IMR-90 (cell line): ENCODE measurements at regions not wholly inside any gene's neighbourhood (a gene's known extent, or its start where the extent isn't known, plus 50 kb on each side); places are given as distances from the start of the nearest gene placed in this dataset.

ENCODE experiments used
- ATAC-seq: fragments of 200-7000 bp; cut with Tn5 transposase; 2 replicates; pipeline ENCODE4 v1.9.1; 2020; ENCODE audit warnings: low read depth, mild to moderate bottlenecking, moderate library complexity
- BruUV-seq: library from RNA; stranded (reverse); fragments of 400-500 nt; replicated peaks from 2 replicates; lab custom pipeline; 2021; lab: Mats Ljungman, UMichigan
- CTCF ChIA-PET: fragments of 300-600 bp; formaldehyde crosslinking; extraction: SDS; loops from one replicate; lab custom pipeline; 2021; ENCODE audit warnings: antibody characterized with exemption; lab: Yijun Ruan, JAX
- POLR2A ChIA-PET: fragments of 300-600 bp; sonication (Branson Sonifier 250); formaldehyde crosslinking; loops from one replicate; lab custom pipeline; 2022; ENCODE audit warnings: antibody characterized with exemption; ENCODE audit not compliant: unreplicated experiment; lab: Charles Lee
- DNase-seq: peaks from one replicate; pipeline ENCODE4 v3.0.0; 2013
- H2AFZ ChIP-seq: replicated peaks from 2 replicates; pipeline ENCODE3; 2013; ENCODE audit warnings: low read length, mild to moderate bottlenecking; ENCODE audit not compliant: poor library complexity
- H2AK5ac ChIP-seq: 2 replicates; pipeline ENCODE4 v1.6.1; 2013; ENCODE audit warnings: low read depth, low read length, inconsistent platforms
- H2AK9ac ChIP-seq: replicated peaks from 2 replicates; pipeline ENCODE3; 2013; ENCODE audit warnings: mild to moderate bottlenecking, low read depth, low read length, moderate library complexity; ENCODE audit not compliant: poor library complexity
- H2BK120ac ChIP-seq: 2 replicates; pipeline ENCODE4 v1.6.1; 2013; ENCODE audit warnings: low read depth, low read length, inconsistent platforms
- H2BK15ac ChIP-seq: 3 replicates; pipeline ENCODE4 v1.6.1; 2013; ENCODE audit warnings: low read depth, low read length, inconsistent platforms
- H2BK20ac ChIP-seq: 2 replicates; pipeline ENCODE4 v1.6.1; 2013; ENCODE audit warnings: low read depth, mild to moderate bottlenecking, inconsistent platforms, low read length, moderate library complexity
- H2BK5ac ChIP-seq: 2 replicates; pipeline ENCODE4 v1.6.1; 2013; ENCODE audit warnings: mild to moderate bottlenecking, low read depth, low read length, inconsistent platforms; ENCODE audit not compliant: poor library complexity, severe bottlenecking
- H3K14ac ChIP-seq: replicated peaks from 2 replicates; pipeline ENCODE4 v1.6.1; 2013; ENCODE audit warnings: low read depth, low read length, inconsistent platforms
- H3K18ac ChIP-seq: 2 replicates; pipeline ENCODE4 v1.6.1; 2013; ENCODE audit warnings: low read depth, low read length, control low read depth
- H3K23ac ChIP-seq: 2 replicates; pipeline ENCODE4 v1.6.1; 2013; ENCODE audit warnings: low read depth, low read length, inconsistent platforms
- H3K27ac ChIP-seq: 2 replicates; pipeline ENCODE4 v1.5.1; 2013; ENCODE audit warnings: mild to moderate bottlenecking, control low read depth, low read length; ENCODE audit not compliant: insufficient read depth
- H3K27me3 ChIP-seq: 2 replicates; pipeline ENCODE4 v1.6.1; 2013; ENCODE audit warnings: low read length; ENCODE audit not compliant: control insufficient read depth, insufficient read depth
- H3K36me3 ChIP-seq: 2 replicates; pipeline ENCODE4 v1.6.1; 2013; ENCODE audit warnings: low read length, mixed read lengths; ENCODE audit not compliant: control insufficient read depth, insufficient read depth
- H3K4ac ChIP-seq: 2 replicates; pipeline ENCODE4 v1.6.1; 2013; ENCODE audit warnings: low read depth, low read length, inconsistent platforms
- H3K4me1 ChIP-seq: 2 replicates; pipeline ENCODE4 v1.6.1; 2013; ENCODE audit warnings: low read length, mixed read lengths; ENCODE audit not compliant: control insufficient read depth, insufficient read depth
- H3K4me2 ChIP-seq: 2 replicates; pipeline ENCODE4 v1.6.1; 2013; ENCODE audit warnings: low read depth, mild to moderate bottlenecking, control low read depth, low read length, moderate library complexity
- H3K4me3 ChIP-seq: 2 replicates; pipeline ENCODE4 v1.5.1; 2013; ENCODE audit warnings: low read depth, mild to moderate bottlenecking, control low read depth, low read length, moderate library complexity; ENCODE audit not compliant: insufficient read depth
- H3K56ac ChIP-seq: 2 replicates; pipeline ENCODE4 v1.6.1; 2013; ENCODE audit warnings: low read length, inconsistent platforms; ENCODE audit not compliant: insufficient read depth; ENCODE audit errors: extremely low read depth
- H3K79me1 ChIP-seq, 2 experiments: 2 replicates each; pipeline ENCODE4 v1.6.1; 2013; ENCODE audit warnings: low read length in 2 of 2, inconsistent platforms in 1 of 2, low read depth in 1 of 2
- H3K9ac ChIP-seq: 2 replicates; pipeline ENCODE4 v1.6.1; 2013; ENCODE audit warnings: low read depth, low read length, control low read depth
- H3K9me1 ChIP-seq: 2 replicates; pipeline ENCODE4 v1.6.1; 2013; ENCODE audit warnings: low read length, inconsistent platforms; ENCODE audit not compliant: insufficient read depth
- H3K9me3 ChIP-seq: 2 replicates; pipeline ENCODE4 v1.6.1; 2013; ENCODE audit warnings: low read length; ENCODE audit not compliant: control insufficient read depth, insufficient read depth
- H4K20me1 ChIP-seq: 2 replicates; pipeline ENCODE4 v1.6.1; 2013; ENCODE audit warnings: low read length, inconsistent platforms; ENCODE audit not compliant: insufficient read depth
- H4K5ac ChIP-seq: 2 replicates; pipeline ENCODE4 v1.6.1; 2013; ENCODE audit warnings: mild to moderate bottlenecking, low read depth, low read length, control low read depth
- H4K8ac ChIP-seq, 2 experiments: 2 replicates each; pipeline ENCODE4 v1.6.1; 2013; ENCODE audit warnings: low read depth in 2 of 2, low read length in 2 of 2, control low read depth in 1 of 2, inconsistent platforms in 1 of 2
- H4K91ac ChIP-seq: 2 replicates; pipeline ENCODE4 v1.6.1; 2013; ENCODE audit warnings: low read depth, low read length, inconsistent platforms; ENCODE audit not compliant: insufficient read depth
- CEBPB ChIP-seq: IDR thresholded peaks from 2 replicates; pipeline ENCODE4 v1.6.1; 2012; ENCODE audit warnings: low read depth, low read length, improper control_type of control experiment
- WGBS, 2 experiments: methylation state at CpG; one replicate each; pipeline versions ENCODE4 v1.1.5 to v1.1.7; 2013; ENCODE audit warnings: missing lambda C conversion rate in 2 of 2; ENCODE audit not compliant: insufficient read length in 1 of 2; ENCODE audit errors: extremely low coverage in 2 of 2; 5-methylcytosine and 5-hydroxymethylcytosine counted together
- dilution Hi-C: fragments of 300-500 bp; cut with HindIII; formaldehyde crosslinking; loops from one replicate; pipeline ENCODE4 v1.14.3; 2018; ENCODE audit warnings: low sequenced_read_pairs; ENCODE audit not compliant: unreplicated experiment
- in situ Hi-C: fragments of 300-500 bp; cut with MboI; formaldehyde crosslinking; loops from 3 replicates; pipeline ENCODE4 v1.14.3; 2019; ENCODE audit warnings: low sequenced_read_pairs, inconsistent platforms, mixed read lengths
- intact Hi-C: fragments of 100-400 bp; cut with micrococcal nuclease; formaldehyde crosslinking; loops from 2 replicates; pipeline ENCODE4 v1.10.0; 2022

DNA sequence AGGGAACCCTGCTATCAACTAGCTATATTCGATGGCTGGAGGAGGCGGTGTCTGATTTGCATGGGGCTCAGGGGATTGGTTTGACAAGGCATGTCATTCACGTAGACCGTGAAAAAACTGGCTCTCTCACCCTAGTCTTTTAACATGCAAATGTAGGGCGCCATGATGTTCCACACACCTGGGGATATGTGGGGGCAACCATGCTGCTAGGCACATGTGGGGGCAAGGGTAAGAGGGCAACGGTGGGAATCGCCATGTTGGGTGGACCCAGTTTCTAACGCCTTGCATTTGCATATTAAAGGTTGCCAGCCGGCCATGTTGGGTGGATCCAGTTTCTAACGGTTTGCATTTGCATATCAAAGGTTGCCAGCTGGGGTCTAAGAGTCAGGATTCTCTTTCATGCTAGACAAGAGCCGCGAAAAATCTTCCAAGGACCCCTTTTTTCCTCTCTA lies 419.2 kb upstream of the NFE2L3 start:
- no peaks in the 10 kb centered on the region for H3K36me3 ChIP-seq
- H2AK5ac ChIP-seq, result no peak overlapping the region
- no peak overlapping the region for H3K9ac ChIP-seq
- peaks cover 1% of the 10 kb centered on the region; the same call in 1 of the 2 replicates for H3K9me3 ChIP-seq
- intact Hi-C loops, result no loop called here
- H4K91ac ChIP-seq, result no peak overlapping the region
- in situ Hi-C loops, result no loop called here
- ATAC-seq (no peak), DNase-seq (no peak)
- no peak overlapping the region; the same call in 1 of the 2 replicates for H4K5ac ChIP-seq
- no peaks in the 10 kb centered on the region for H3K79me1 ChIP-seq
- no peak overlapping the region for H4K8ac ChIP-seq
- H3K4me2 ChIP-seq, result no peak overlapping the region
- H3K4me1 ChIP-seq, result peaks cover 6% of the 10 kb centered on the region; the same call in 1 of the 2 replicates
- H3K4ac ChIP-seq, result no peak overlapping the region
- H3K27me3 ChIP-seq, result peaks cover 2% of the 10 kb centered on the region; the same call in 1 of the 2 replicates
- H3K18ac ChIP-seq, result no peak overlapping the region; the same call in 1 of the 2 replicates
- no peaks in the 10 kb centered on the region for H3K9me1 ChIP-seq
- H2BK15ac ChIP-seq, result no peak overlapping the region
- no TSS peak for BruUV-seq
- no peak overlapping the region for H3K27ac ChIP-seq
- H2BK120ac ChIP-seq, result no peak overlapping the region
- no peak overlapping the region for H2AK9ac ChIP-seq
- ChIA-PET POLR2A (no interaction called here), CTCF (no interaction called here)
- H3K23ac ChIP-seq, result no peak overlapping the region
- dilution Hi-C loops, result no loop called here
- TF ChIP-seq CEBPB, result no peak
- H2BK5ac ChIP-seq, result no peak overlapping the region
- no peak overlapping the region for H3K14ac ChIP-seq
- no peak overlapping the region for H3K56ac ChIP-seq
- H2AFZ ChIP-seq, result no peak overlapping the region
- WGBS, 2 experiments, result 71% methylated on average over 3 of the region's 12 CpGs; no CpG with 5 or more reads in 1 of the 2 experiments
- H2BK20ac ChIP-seq, result no peak overlapping the region
- no peak overlapping the region for H3K4me3 ChIP-seq
- no peaks in the 10 kb centered on the region for H4K20me1 ChIP-seq
